HG02623 (cell line): ENCODE measurements at regions not wholly inside any gene's neighbourhood (a gene's known extent, or its start where the extent isn't known, plus 50 kb on each side); places are given as distances from the start of the nearest gene placed in this dataset.
"Not testable (repeated sequence)": the region's sequence is repeated elsewhere in the genome, so short reads cannot be mapped to it uniquely, and the experiment has no call there.

Experiments used
- ATAC-seq: cut with Tn5 transposase; IDR thresholded peaks from one replicate; pipeline ENCODE4 v1.9.1; 2021; ENCODE audit warnings: moderate library complexity; ENCODE audit not compliant: unreplicated experiment

- ATAC-seq, result no peak
Observed at GRCh38 chr4:13678186-13678924, 50.8 kb upstream of the BOD1L1 start.

- ATAC-seq, result no peak
Observed at GRCh38 chr4:13681570-13681969, 54.0 kb upstream of the BOD1L1 start.

GRCh38 chr4:13694256-13694655, 66.7 kb upstream of the BOD1L1 start:
- ATAC-seq, result no peak

- ATAC-seq, result no peak
Observed at GRCh38 chr4:13698296-13698695, 70.8 kb upstream of the BOD1L1 start.

GRCh38 chr4:13700021-13700857, 72.7 kb upstream of the BOD1L1 start:
- no peak for ATAC-seq

GRCh38 chr4:13700858-13701140, 73.3 kb upstream of the BOD1L1 start:
- ATAC-seq, result not testable (repeated sequence)

GRCh38 chr4:13701937-13702446, 74.5 kb upstream of the BOD1L1 start:
- ATAC-seq, result no peak

GRCh38 chr4:13703096-13703495, 75.6 kb upstream of the BOD1L1 start:
- no peak for ATAC-seq

GRCh38 chr4:13704035-13704434, 76.5 kb upstream of the BOD1L1 start:
- no peak for ATAC-seq

- no peak for ATAC-seq
Observed at GRCh38 chr4:13704761-13705160, 77.2 kb upstream of the BOD1L1 start.

- ATAC-seq, result no peak
Observed at GRCh38 chr4:13705521-13706041, 78.1 kb upstream of the BOD1L1 start.

GRCh38 chr4:13706120-13706519, 78.6 kb upstream of the BOD1L1 start:
- ATAC-seq, result no peak

GRCh38 chr4:13706716-13707115, 79.2 kb upstream of the BOD1L1 start:
- ATAC-seq, result no peak

GRCh38 chr4:13710246-13710885, 82.8 kb upstream of the BOD1L1 start:
- no peak for ATAC-seq

- ATAC-seq, result no peak
Observed at GRCh38 chr4:13711233-13711785, 83.8 kb upstream of the BOD1L1 start.

GRCh38 chr4:13721894-13722293, 94.4 kb upstream of the BOD1L1 start:
- ATAC-seq, result no peak

GRCh38 chr4:13722649-13723048, 95.1 kb upstream of the BOD1L1 start:
- no peak for ATAC-seq

GRCh38 chr4:13728761-13729160, 101.2 kb upstream of the BOD1L1 start:
- no peak for ATAC-seq

GRCh38 chr4:13731019-13731418, 103.5 kb upstream of the BOD1L1 start:
- ATAC-seq, result no peak

GRCh38 chr4:13733817-13734216, 106.3 kb upstream of the BOD1L1 start:
- no peak for ATAC-seq

GRCh38 chr4:13750594-13750993, 123.1 kb upstream of the BOD1L1 start:
- ATAC-seq, result no peak
